ENCODE measurements at regions not wholly inside any gene's neighbourhood (a gene's known extent, or its start where the extent isn't known, plus 50 kb on each side); places are given as distances from the start of the nearest gene placed in this dataset.

DNA sequence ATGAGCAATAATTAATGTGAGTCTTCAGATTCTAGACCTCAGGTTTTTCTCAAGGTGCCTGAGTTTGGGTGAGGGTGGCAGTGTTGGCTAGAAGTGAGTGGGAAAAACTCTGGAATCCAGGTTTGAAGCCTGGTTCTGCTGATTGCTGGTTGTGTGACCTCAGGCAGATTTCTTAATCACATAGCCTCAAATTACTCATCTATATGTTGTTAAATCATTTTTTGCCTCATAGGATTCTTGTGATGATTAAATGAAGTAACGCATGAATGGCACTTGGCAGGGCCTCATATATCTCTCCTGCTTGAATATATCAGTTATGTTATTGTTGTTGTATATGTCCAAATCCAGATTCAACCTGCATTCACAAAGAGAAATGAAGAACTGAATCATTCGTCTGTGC, 60.5 kb downstream of the NR2F2 start:
- no peak for DNase-seq

DNA sequence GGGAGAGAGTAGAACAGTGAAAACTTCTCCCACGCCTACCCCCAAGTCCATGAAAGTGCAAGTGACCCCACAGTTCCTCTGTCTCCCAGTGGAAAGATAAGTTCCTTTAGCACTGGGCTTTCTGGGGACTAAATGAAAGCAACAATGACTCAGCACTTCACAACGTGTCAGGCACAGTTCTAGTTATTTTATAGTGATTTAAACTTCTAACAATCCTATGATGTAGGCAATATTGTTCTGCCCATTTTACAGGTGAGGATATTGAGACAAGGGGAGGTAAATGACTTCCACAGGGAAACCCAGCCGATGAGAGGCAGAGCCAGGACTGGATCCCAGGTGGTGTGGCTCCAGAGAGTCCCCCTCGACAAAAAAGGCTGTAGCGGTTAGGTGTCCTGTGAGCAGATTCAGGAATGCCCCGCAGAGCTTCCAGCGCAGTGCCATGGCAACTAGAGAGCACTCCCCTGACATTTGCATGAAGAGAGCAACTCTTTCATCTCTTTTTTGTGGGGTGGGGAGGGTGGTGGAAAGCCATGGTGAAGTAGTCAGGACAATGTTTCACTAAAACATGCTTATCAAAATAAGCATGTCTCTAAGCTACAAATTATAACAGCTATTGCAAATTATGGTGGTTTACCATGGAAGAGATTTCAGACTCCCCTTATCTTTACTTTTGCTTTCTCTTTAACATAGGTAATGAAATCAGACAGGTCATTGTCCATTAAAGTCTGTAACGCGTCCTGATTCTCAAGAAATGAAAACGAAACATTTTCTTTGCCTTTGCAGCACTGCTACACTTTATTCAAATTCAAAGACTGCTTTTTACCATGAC, 62.1 kb downstream of the NR2F2 start:
- no peak for DNase-seq

DNA sequence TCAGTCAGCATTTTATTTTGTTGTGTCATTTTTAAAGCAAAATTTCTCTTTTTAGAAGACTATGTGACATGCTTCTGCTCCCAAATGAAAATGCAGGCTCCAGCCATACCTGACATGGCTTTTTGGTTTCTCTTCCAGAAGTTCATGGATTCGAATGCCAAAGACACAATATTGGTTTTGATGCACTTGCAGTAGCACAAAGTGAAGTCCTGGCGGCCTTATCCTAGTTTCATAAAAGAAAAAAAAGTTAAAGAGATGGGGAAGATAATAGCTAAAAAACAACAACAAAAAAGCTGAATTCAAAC, 62.7 kb downstream of the NR2F2 start:
- no peak for DNase-seq

DNA sequence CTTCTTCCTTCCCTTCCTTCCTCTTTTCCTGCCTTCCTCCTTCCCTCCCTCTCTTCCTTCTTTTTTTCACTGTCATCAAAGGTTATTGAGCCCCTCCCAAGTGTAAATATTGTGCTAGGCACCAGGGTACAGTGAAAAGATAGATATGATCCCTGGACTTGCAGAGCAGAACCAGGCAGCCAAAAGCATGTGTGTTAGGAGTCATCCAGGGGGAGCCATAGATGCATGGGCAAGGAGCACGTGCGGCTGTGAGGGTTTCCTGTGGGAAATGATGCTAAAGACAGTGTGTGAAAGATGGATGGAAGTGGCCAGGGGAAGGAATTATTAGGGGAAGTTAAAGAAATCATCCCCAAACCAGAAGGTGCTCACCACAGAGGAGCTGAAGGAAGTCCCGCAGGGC, 65.2 kb downstream of the NR2F2 start:
- no peak for DNase-seq

DNA sequence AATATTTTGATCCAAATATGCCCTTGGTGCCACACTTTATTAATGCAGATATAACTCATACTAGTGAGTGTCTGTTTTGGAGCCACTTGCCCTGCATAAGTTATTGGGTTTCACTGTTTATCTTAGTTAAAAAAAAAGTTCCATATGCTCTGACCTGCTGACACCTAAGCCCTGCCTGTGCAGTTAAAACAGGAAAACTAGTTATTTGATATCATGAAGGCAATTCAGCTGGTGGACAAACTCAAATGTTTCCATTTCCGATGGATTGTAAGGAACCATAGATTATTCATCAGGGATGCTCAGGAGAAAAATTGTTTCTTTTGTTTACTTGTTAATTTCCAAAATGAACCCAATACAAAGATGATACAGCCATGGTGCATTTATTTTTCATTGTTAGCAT, 68.3 kb downstream of the NR2F2 start:
- DNase-seq, result no peak

- DNase-seq, result no peak
Measured at GRCh38 chr15:96402403-96402802, 71.9 kb downstream of the NR2F2 start.

- no peak for DNase-seq
Measured at GRCh38 chr15:96403071-96403470, 72.6 kb downstream of the NR2F2 start.

- DNase-seq, result no peak
Measured at GRCh38 chr15:96403932-96404331, 73.4 kb downstream of the NR2F2 start.

DNA sequence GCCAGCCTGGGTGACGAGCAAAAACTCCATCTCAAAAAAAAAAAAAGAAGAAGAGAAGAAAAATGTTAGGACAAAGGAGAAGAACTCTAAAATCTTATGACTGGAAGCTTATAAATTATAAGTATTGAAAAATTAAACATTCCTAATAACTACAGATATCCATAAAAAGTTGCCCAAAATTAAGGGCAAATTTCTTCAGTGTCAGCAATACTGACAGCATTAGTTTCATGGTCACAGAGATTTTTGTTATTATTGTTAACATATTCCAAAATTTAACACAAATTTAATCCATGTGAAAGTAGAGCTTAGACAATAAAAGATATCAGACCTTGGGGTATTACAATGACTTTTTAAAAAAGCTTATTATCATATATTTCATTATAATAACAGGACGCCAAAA, 74.1 kb downstream of the NR2F2 start:
- no peak for DNase-seq

- DNase-seq, result no peak
Measured at GRCh38 chr15:96406291-96406690, 75.8 kb downstream of the NR2F2 start.

GRCh38 chr15:96406701-96407100, 76.2 kb downstream of the NR2F2 start:
- DNase-seq, result no peak

GRCh38 chr15:96407482-96407881, 77.0 kb downstream of the NR2F2 start:
- DNase-seq, result no peak

DNA sequence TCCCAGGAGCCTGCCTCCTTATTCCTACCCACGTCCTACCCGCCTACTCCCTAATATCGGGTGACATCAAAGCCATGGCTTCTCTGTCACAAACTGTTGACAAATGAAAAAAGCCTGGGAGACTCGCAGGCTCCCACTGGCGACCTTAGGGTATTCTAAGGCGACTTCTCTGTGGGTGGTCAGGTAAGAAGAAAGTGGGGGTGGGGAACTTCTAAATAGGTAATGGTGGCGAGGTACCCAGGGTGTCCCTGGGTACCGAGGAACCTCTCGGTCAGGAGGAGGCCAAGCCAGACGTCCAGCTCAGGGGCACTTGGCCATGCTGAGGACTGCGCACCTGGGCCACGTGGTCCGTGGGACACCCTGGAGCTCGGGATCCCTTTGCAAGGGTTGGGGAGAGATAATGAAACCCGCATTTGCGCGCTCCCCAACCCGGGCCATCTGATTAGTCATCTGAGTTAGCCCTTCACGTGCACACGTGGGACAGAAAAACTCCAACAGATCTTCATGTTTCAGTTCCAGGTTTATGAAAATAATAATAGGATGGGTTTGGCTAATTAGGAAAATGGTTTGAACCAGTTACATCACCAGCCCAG, 78.2 kb downstream of the NR2F2 start:
- no peak for DNase-seq

- no peak for DNase-seq
Measured at GRCh38 chr15:96409215-96410138, 79.0 kb downstream of the NR2F2 start.

DNA sequence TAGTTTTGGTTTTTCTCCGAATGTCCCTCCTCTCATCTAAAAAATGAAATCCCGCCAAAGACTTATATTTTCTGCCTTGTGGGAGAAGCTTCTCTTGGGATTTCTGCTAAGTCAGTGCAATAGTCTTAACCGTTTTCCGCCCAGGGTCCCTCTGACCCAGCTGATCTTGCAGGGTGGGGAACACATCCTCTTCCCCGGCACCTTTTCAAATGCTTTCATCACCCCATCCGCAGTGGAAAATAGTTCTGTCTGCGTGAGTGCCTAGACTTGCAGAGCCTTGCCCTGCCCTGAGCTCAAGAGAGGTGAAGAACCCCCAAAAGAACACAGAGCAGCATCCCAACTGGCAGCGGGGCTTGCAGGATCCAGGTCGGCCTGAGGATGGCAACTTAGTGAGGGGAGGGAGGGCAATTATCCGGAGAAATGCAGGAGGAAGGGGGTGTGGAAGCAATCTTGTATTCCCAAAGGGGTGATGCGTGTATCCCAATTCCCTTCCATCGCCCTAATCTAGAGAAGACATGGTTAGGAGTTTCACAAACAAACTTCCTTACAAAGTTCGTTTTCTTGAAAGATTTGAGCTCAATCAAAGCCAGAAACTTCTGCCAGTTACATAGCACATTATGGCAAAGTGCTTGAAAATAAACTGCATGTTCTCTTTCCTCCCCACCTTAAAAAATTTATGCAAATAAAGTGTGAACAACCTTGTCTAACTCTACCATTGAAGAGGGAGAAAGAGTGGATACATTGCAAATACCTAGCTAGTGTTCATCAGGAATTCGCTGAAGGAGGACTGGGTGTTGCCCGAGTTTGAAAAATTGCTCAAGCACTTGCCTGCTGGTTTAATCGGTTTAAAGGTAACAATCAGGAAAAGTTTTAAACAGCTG, 79.9 kb downstream of the NR2F2 start:
- no peak for DNase-seq

DNA sequence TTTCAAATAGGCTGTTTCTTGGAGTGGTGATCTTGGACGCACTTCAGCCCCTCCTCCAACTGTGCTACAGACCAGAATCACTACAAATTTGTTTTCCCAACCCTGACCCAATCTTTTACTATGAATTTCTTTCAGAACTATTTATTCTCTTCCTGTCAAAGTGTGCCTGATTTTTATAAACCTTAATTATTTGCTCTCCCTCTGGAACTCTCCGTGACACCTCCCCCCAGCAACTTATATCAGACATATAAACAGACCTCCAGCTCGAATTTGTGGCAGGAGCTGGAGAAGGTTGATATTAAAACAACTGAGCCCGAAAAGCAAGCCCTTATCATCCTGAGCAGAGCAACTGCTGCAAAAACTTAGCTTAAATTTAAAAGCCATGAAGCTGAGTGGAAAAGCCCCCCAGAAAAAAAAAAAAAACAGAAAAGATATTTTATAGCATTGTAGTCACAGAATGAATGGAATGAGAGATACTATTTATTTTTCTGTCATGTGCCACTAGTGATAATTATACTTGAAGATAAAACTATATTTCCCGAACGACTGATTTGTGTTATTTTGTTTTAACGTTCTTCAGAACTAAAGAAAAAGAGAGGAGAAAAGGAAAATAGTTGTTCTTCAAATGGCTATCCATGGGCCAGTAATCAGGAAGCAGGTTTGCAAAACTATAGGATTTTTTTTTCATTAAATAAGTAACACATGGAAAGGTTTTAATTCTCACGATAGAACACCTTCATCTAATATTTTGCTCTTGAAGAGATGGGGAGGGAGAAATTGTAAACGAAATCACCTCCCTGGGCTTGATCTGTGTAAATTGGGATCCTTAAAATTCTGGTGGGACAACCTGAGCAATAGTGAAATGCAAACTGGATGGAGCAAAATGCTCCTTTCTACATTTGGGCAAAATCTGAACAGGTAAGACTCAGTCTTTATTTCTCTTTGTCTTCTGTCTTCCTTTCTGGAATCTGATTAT, 80.8 kb downstream of the NR2F2 start:
- no peak for DNase-seq

GRCh38 chr15:96412045-96412905, 81.8 kb downstream of the NR2F2 start:
- no peak for DNase-seq

- no peak for DNase-seq
Measured at GRCh38 chr15:96412906-96413231, 82.4 kb downstream of the NR2F2 start.

- no peak for DNase-seq
Measured at GRCh38 chr15:96413657-96414056, 83.2 kb downstream of the NR2F2 start.

- no peak for DNase-seq
Measured at GRCh38 chr15:96414875-96415274, 84.4 kb downstream of the NR2F2 start.
